GM12873 (cell line): ENCODE measurements at regions not wholly inside any gene's neighbourhood (a gene's known extent, or its start where the extent isn't known, plus 50 kb on each side); places are given as distances from the start of the nearest gene placed in this dataset.

Experiments used
- CTCF ChIP-seq: IDR thresholded peaks from 2 replicates; pipeline ENCODE4 v1.5.1; 2012; ENCODE audit warnings: low read depth, mild to moderate bottlenecking, moderate library complexity, low read length, control low read depth; ENCODE audit not compliant: insufficient read depth; ENCODE audit errors: missing control alignments

GRCh38 chr20:58116505-58116904, 111.9 kb downstream of the ANKRD60 start:
- TF ChIP-seq CTCF = no peak

GRCh38 chr20:58113716-58114115, 114.7 kb downstream of the ANKRD60 start:
- no peak for TF ChIP-seq CTCF

GRCh38 chr20:58112017-58112781, 116.3 kb downstream of the ANKRD60 start:
- no peak for TF ChIP-seq CTCF

- no peak for TF ChIP-seq CTCF
Observed at GRCh38 chr20:58111310-58112016, 117.0 kb downstream of the ANKRD60 start.

GRCh38 chr20:58109918-58110635, 118.4 kb downstream of the ANKRD60 start:
- no peak for TF ChIP-seq CTCF

GRCh38 chr20:58109126-58109880, 119.2 kb downstream of the ANKRD60 start:
- TF ChIP-seq CTCF = no peak
